GM18508 (cell line): ENCODE measurements at regions not wholly inside any gene's neighbourhood (a gene's known extent, or its start where the extent isn't known, plus 50 kb on each side); places are given as distances from the start of the nearest gene placed in this dataset.
"Not testable (repeated sequence)": the region's sequence is repeated elsewhere in the genome, so short reads cannot be mapped to it uniquely, and the experiment has no call there.

Experiments
- ATAC-seq: cut with Tn5 transposase; IDR thresholded peaks from one replicate; pipeline ENCODE4 v1.9.1; 2021; ENCODE audit warnings: moderate number of reproducible peaks; ENCODE audit not compliant: insufficient read depth, unreplicated experiment

GRCh38 chr5:162593881-162594280 is 526.3 kb downstream of the GABRG2 start:
- ATAC-seq: no peak

GRCh38 chr5:162603443-162604070 is 536.0 kb downstream of the GABRG2 start:
- no peak for ATAC-seq

- no peak for ATAC-seq
Measured at GRCh38 chr5:162607879-162608278, 540.3 kb downstream of the GABRG2 start.

GRCh38 chr5:162621726-162622263 is 554.2 kb downstream of the GABRG2 start:
- ATAC-seq: not testable (repeated sequence)

GRCh38 chr5:162624110-162624509 is 556.5 kb downstream of the GABRG2 start:
- ATAC-seq: no peak

GRCh38 chr5:162637481-162637880 is 569.9 kb downstream of the GABRG2 start:
- no peak for ATAC-seq

- ATAC-seq: no peak
Measured at GRCh38 chr5:162638849-162639248, 571.3 kb downstream of the GABRG2 start.

GRCh38 chr5:162641142-162641813 is 573.7 kb downstream of the GABRG2 start:
- ATAC-seq: no peak

- no peak for ATAC-seq
Measured at GRCh38 chr5:162654661-162655405, 587.3 kb downstream of the GABRG2 start.

- no peak for ATAC-seq
Measured at GRCh38 chr5:162657076-162657475, 589.5 kb downstream of the GABRG2 start.

GRCh38 chr5:162664846-162665245 is 597.3 kb downstream of the GABRG2 start:
- no peak for ATAC-seq

- no peak for ATAC-seq
Measured at GRCh38 chr5:162668926-162669325, 601.4 kb downstream of the GABRG2 start.

GRCh38 chr5:162672061-162672460 is 604.5 kb downstream of the GABRG2 start:
- ATAC-seq: no peak

- no peak for ATAC-seq
Measured at GRCh38 chr5:162683284-162683683, 615.7 kb downstream of the GABRG2 start.

- no peak for ATAC-seq
Measured at GRCh38 chr5:162684145-162684544, 616.6 kb downstream of the GABRG2 start.

GRCh38 chr5:162685302-162685701 is 617.7 kb downstream of the GABRG2 start:
- no peak for ATAC-seq

GRCh38 chr5:162696272-162696671 is 628.7 kb downstream of the GABRG2 start:
- not testable (repeated sequence) for ATAC-seq

GRCh38 chr5:162699361-162699760 is 631.8 kb downstream of the GABRG2 start:
- ATAC-seq: no peak

- ATAC-seq: no peak
Measured at GRCh38 chr5:162703914-162704313, 636.3 kb downstream of the GABRG2 start.

- no peak for ATAC-seq
Measured at GRCh38 chr5:162711244-162711643, 643.7 kb downstream of the GABRG2 start.

GRCh38 chr5:162719720-162720119 is 652.1 kb downstream of the GABRG2 start:
- no peak for ATAC-seq
